BE2C (cell line): ENCODE measurements at regions not wholly inside any gene's neighbourhood (a gene's known extent, or its start where the extent isn't known, plus 50 kb on each side); places are given as distances from the start of the nearest gene placed in this dataset.

Source experiments
- DNase-seq: peaks from one replicate; pipeline ENCODE4 v3.0.0-alpha.2; 2020
- H3K27me3 ChIP-seq: fragments of 250-450 bp; sonication (Bioruptor Pico); 2 replicates; pipeline ENCODE4 v1.5.1; 2020; ENCODE audit warnings: mild to moderate bottlenecking
- H3K36me3 ChIP-seq: fragments of 250-450 bp; sonication (Bioruptor Pico); 2 replicates; pipeline ENCODE4 v1.5.1; 2020; ENCODE audit warnings: mild to moderate bottlenecking
- H3K4me1 ChIP-seq: fragments of 250-450 bp; sonication (Bioruptor Pico); 2 replicates; pipeline ENCODE4 v1.5.1; 2020
- H3K4me3 ChIP-seq: 2 replicates; pipeline ENCODE4 v1.5.1; 2011; ENCODE audit warnings: low read depth, low read length
- H3K9me3 ChIP-seq: fragments of 250-450 bp; sonication (Bioruptor Pico); 2 replicates; pipeline ENCODE4 v1.5.1; 2020
- CTCF ChIP-seq: IDR thresholded peaks from 2 replicates; pipeline ENCODE4 v1.5.1; 2012; ENCODE audit warnings: mild to moderate bottlenecking, low read depth, low read length

- Histone ChIP-seq H3K9me3 (no peaks in the 10 kb centered on the region), H3K4me1 (no peaks in the 10 kb centered on the region), H3K36me3 (no peaks in the 10 kb centered on the region), H3K4me3 (no peak overlapping the region), H3K27me3 (no peaks in the 10 kb centered on the region)
- no peak for DNase-seq
- no peak for TF ChIP-seq CTCF
Observed at GRCh38 chr18:41713969-41714825, 240.8 kb upstream of the PIK3C3 start.

- Histone ChIP-seq H3K4me3 (no peak overlapping the region), H3K4me1 (no peaks in the 10 kb centered on the region), H3K36me3 (no peaks in the 10 kb centered on the region), H3K27me3 (no peaks in the 10 kb centered on the region), H3K9me3 (no peaks in the 10 kb centered on the region)
- no peak for TF ChIP-seq CTCF
- DNase-seq = no peak
Observed at GRCh38 chr18:41706301-41706700, 248.7 kb upstream of the PIK3C3 start.

- Histone ChIP-seq H3K36me3 (no peaks in the 10 kb centered on the region), H3K27me3 (no peaks in the 10 kb centered on the region), H3K9me3 (no peaks in the 10 kb centered on the region), H3K4me3 (no peak overlapping the region), H3K4me1 (no peaks in the 10 kb centered on the region)
- TF ChIP-seq CTCF = no peak
- DNase-seq = no peak
Observed at GRCh38 chr18:41703744-41704530, 251.1 kb upstream of the PIK3C3 start.

DNA sequence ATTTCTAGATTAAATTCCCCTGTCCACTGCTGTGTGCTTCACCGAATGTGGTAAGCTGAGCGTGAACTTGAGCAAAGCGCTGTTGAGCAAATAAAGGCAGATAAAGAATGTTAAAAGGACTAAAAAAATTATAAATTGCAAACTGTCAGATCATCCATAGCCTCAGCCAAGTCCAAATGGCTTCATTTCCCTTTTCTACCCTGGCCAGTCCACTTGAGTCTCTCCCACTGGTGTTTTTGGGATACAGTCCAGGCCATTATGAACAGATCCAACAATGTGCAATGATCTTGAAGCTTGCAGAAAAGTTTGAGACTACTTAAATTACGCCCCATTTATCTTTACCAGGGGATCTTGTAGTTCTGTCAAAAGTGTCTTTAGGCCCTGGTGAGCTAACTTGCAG lies 254.6 kb upstream of the PIK3C3 start:
- Histone ChIP-seq H3K27me3 (no peaks in the 10 kb centered on the region), H3K4me1 (no peaks in the 10 kb centered on the region), H3K4me3 (no peak overlapping the region), H3K9me3 (no peaks in the 10 kb centered on the region), H3K36me3 (no peaks in the 10 kb centered on the region)
- DNase-seq = no peak
- TF ChIP-seq CTCF = no peak

- H3K4me1 ChIP-seq = no peaks in the 10 kb centered on the region
- H3K4me3 ChIP-seq = no peak overlapping the region
- DNase-seq = no peak
- no peaks in the 10 kb centered on the region for H3K36me3 ChIP-seq
- no peaks in the 10 kb centered on the region for H3K27me3 ChIP-seq
- no peak for TF ChIP-seq CTCF
- no peaks in the 10 kb centered on the region for H3K9me3 ChIP-seq
Observed at GRCh38 chr18:41695441-41695840, 259.6 kb upstream of the PIK3C3 start.

DNA sequence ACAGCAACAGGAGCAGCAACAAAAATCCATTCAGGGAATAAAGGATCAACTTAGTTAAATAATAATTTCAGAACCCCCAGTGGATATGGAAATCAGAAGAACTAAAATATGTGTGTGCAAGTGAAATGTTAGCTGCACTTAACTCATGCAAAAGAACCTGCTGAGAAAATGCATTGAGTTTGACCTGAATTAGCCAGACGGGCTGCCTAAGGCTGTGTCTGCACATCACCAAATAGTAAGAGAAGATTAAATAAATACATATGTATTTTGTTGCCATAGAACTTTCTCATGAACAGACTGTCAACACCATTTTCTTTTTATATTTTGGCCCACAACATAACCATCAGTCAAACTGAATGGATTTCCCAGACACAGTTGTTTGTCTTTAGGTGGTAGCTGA lies 262.0 kb upstream of the PIK3C3 start:
- Histone ChIP-seq H3K9me3 (no peaks in the 10 kb centered on the region), H3K4me3 (no peak overlapping the region), H3K27me3 (no peaks in the 10 kb centered on the region), H3K36me3 (no peaks in the 10 kb centered on the region), H3K4me1 (no peaks in the 10 kb centered on the region)
- no peak for TF ChIP-seq CTCF
- no peak for DNase-seq
